ENCODE measurements at regions not wholly inside any gene's neighbourhood (a gene's known extent, or its start where the extent isn't known, plus 50 kb on each side); places are given as distances from the start of the nearest gene placed in this dataset.

- Histone ChIP-seq H3K27me3 (no peaks in the 10 kb centered on the region), H3K36me3 (no peaks in the 10 kb centered on the region), H3K9me3 (no peaks in the 10 kb centered on the region), H3K27ac (no peak overlapping the region), H3K4me3 (no peak overlapping the region), H3K4me1 (no peaks in the 10 kb centered on the region)
- 48 to 100% methylated on average over 1 to 2 of the region's 2 CpGs for WGBS, 2 donors (ENCODE audit: low coverage in 1 of 2)
- no peak for ATAC-seq
- no peak for TF ChIP-seq POLR2AphosphoS5 (IDR thresholded peaks at IDR 0.05)
- TF ChIP-seq POLR2A (IDR thresholded peaks at IDR 0.05), result no peak
- TF ChIP-seq CTCF (IDR thresholded peaks at IDR 0.05), result no peak
- TF ChIP-seq EP300 (IDR thresholded peaks at IDR 0.05), result no peak
Observed at GRCh38 chr6:164130585-164130984, 716.1 kb downstream of the QKI start.

DNA sequence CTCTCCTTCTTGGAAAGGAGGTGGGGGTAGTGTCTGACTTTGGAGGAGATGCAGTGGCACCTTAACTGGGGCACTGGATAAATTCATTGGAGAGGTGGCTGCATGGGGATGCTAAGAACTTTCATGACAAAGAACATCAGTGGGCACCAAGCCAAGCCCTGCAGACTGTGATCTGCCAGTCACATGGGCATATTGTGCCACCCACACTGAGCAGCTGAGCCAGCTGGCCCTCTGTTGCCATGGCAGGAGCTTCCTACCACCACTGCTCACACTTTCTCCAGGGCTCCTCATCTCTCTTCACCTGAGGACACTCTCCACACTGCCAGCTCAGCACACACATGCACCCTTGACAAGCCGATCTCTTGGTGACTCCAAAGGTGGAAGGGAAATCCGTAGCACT lies 715.6 kb downstream of the QKI start:
- Histone ChIP-seq H3K27me3 (no peaks in the 10 kb centered on the region), H3K4me3 (no peak overlapping the region), H3K9me3 (no peaks in the 10 kb centered on the region), H3K4me1 (no peaks in the 10 kb centered on the region), H3K36me3 (no peaks in the 10 kb centered on the region), H3K27ac (no peak overlapping the region)
- WGBS, 2 donors (ENCODE audit: low coverage in 1 of 2), result 100% methylated on average over 2 of the region's 2 CpGs; no CpG with 5 or more reads in 1 of the 2 donors
- ATAC-seq, result no peak
- TF ChIP-seq POLR2AphosphoS5 (IDR thresholded peaks at IDR 0.05) (no peak), POLR2A (IDR thresholded peaks at IDR 0.05) (no peak)

DNA sequence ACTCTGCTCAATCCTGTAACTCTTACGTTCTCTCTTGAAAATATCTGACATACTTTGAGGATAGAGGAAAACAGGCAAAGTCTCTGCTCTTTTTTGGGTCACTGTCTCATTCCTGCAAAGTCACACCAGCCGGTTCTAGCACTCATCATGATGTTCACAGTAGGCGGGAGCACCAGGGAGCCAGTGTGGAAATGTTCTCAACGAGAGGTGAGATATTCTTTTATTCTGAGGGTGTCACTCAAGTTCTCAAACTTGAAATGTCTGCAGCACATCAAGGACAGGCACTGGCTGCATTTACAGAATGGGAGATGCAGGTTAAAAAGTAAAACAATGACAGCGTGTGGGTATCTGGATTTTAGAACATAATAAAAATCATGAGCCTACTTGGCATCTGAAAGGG lies 714.7 kb downstream of the QKI start:
- no peak for ATAC-seq
- Histone ChIP-seq H3K27ac (no peak overlapping the region), H3K9me3 (no peaks in the 10 kb centered on the region), H3K27me3 (no peaks in the 10 kb centered on the region), H3K36me3 (no peaks in the 10 kb centered on the region), H3K4me3 (no peak overlapping the region), H3K4me1 (no peaks in the 10 kb centered on the region)
- TF ChIP-seq POLR2A (IDR thresholded peaks at IDR 0.05), result no peak
- TF ChIP-seq CTCF (IDR thresholded peaks at IDR 0.05), result no peak
- 68 to 92% methylated on average over 3 to 4 of the region's 5 CpGs for WGBS, 2 donors (ENCODE audit: low coverage in 1 of 2)

- no peaks in the 10 kb centered on the region for H3K9me3 ChIP-seq
- H3K27me3 ChIP-seq, result no peaks in the 10 kb centered on the region
- no peak for ATAC-seq
- H3K4me3 ChIP-seq, result no peak overlapping the region
- H3K27ac ChIP-seq, result no peak overlapping the region
- 70 to 76% methylated on average over 2 of the region's 2 CpGs for WGBS, 2 donors (ENCODE audit: low coverage in 1 of 2)
- no peak for TF ChIP-seq CTCF (IDR thresholded peaks at IDR 0.05)
- TF ChIP-seq POLR2A (IDR thresholded peaks at IDR 0.05), result no peak
- TF ChIP-seq POLR2AphosphoS5 (IDR thresholded peaks at IDR 0.05), result no peak
- no peak for TF ChIP-seq EP300 (IDR thresholded peaks at IDR 0.05)
- no peaks in the 10 kb centered on the region for H3K4me1 ChIP-seq
- no peaks in the 10 kb centered on the region for H3K36me3 ChIP-seq
Observed at GRCh38 chr6:164128101-164128500, 713.6 kb downstream of the QKI start.

DNA sequence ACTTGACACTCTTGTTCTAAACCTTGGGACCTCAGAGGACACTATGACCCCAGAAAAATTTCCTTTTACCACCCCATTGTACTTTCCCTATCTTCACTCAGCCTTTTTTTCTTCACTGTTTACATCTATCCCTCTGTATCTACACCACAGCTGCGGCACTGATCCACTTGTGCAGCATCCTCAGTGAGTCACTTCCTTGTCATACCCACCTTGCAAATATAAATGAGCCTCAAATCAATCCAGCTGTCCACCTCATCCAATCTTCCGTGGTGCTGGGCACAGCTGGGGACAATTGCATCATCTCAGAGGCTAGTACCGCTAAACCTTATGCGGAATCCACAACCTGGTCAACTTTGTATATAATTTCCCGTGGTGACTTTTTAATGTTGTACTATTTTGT lies 710.5 kb downstream of the QKI start:
- no peak for ATAC-seq
- Histone ChIP-seq H3K36me3 (no peaks in the 10 kb centered on the region), H3K27me3 (no peaks in the 10 kb centered on the region), H3K27ac (no peak overlapping the region), H3K4me3 (no peak overlapping the region), H3K4me1 (no peaks in the 10 kb centered on the region), H3K9me3 (no peaks in the 10 kb centered on the region)
- TF ChIP-seq CTCF (IDR thresholded peaks at IDR 0.05), result no peak
- TF ChIP-seq EP300 (IDR thresholded peaks at IDR 0.05), result no peak
- no peak for TF ChIP-seq POLR2AphosphoS5 (IDR thresholded peaks at IDR 0.05)
- TF ChIP-seq POLR2A (IDR thresholded peaks at IDR 0.05), result no peak
- 61 to 78% methylated on average over 5 of the region's 5 CpGs for WGBS, 2 donors (ENCODE audit: low coverage in 1 of 2)

GRCh38 chr6:164124473-164124872 lies 710.0 kb downstream of the QKI start:
- H3K4me1 ChIP-seq, result no peaks in the 10 kb centered on the region
- 100% methylated on average over 1 of the region's 5 CpGs; no CpG with 5 or more reads in 1 of the 2 donors for WGBS, 2 donors (ENCODE audit: low coverage in 1 of 2)
- no peaks in the 10 kb centered on the region for H3K27me3 ChIP-seq
- no peaks in the 10 kb centered on the region for H3K9me3 ChIP-seq
- H3K27ac ChIP-seq, result no peak overlapping the region
- H3K36me3 ChIP-seq, result no peaks in the 10 kb centered on the region
- no peak overlapping the region for H3K4me3 ChIP-seq
- no peak for ATAC-seq
- TF ChIP-seq EP300 (IDR thresholded peaks at IDR 0.05) (no peak), POLR2AphosphoS5 (IDR thresholded peaks at IDR 0.05) (no peak), POLR2A (IDR thresholded peaks at IDR 0.05) (no peak), CTCF (IDR thresholded peaks at IDR 0.05) (no peak)
